H1 (cell line): ENCODE measurements at regions not wholly inside any gene's neighbourhood (a gene's known extent, or its start where the extent isn't known, plus 50 kb on each side); places are given as distances from the start of the nearest gene placed in this dataset.
A peak's percentile ranks its signal among the peaks of the same experiment; 100 is the strongest.

Experiments
- CTCF ChIA-PET: fragments of 300-600 bp; sonication (Branson Sonifier 250); formaldehyde crosslinking; loops from one replicate; lab custom pipeline; 2021; ENCODE audit not compliant: partially characterized antibody; lab: Charles Lee
- POLR2A ChIA-PET: fragments of 300-600 bp; sonication (Branson Sonifier 250); formaldehyde crosslinking; loops from one replicate; lab custom pipeline; 2021; ENCODE audit warnings: inconsistent platforms; ENCODE audit not compliant: partially characterized antibody; lab: Charles Lee
- DNase-seq, 2 experiments: peaks; one replicate each; pipeline versions ENCODE4 v3.0.0 to v3.0.0-alpha.2; 2010 to 2022; ENCODE audit warnings: low spot score in 2 of 2, low read depth in 1 of 2, mixed read lengths in 1 of 2
- FAIRE-seq: peaks from 2 replicates; lab custom pipeline; 2011; peaks lifted over from hg19 to GRCh38; lab: Jason Lieb, UNC
- H2AFZ ChIP-seq: 2 replicates; pipeline ENCODE4 v1.8.1; 2012; ENCODE audit warnings: low read length, inconsistent platforms
- H2AK5ac ChIP-seq: 2 replicates; pipeline ENCODE4 v1.6.1; 2013; ENCODE audit warnings: low read depth, low read length
- H2BK120ac ChIP-seq: replicated peaks from 2 replicates; pipeline ENCODE3; 2013; ENCODE audit warnings: low read depth, low read length, inconsistent platforms
- H2BK12ac ChIP-seq: 2 replicates; pipeline ENCODE4 v1.6.1; 2013; ENCODE audit warnings: low read depth, low read length
- H2BK15ac ChIP-seq: 2 replicates; pipeline ENCODE4 v1.6.1; 2013; ENCODE audit warnings: low read length
- H2BK20ac ChIP-seq: 2 replicates; pipeline ENCODE4 v1.6.1; 2013; ENCODE audit warnings: low read length
- H2BK5ac ChIP-seq: 2 replicates; pipeline ENCODE4 v1.6.1; 2013; ENCODE audit warnings: low read depth, low read length
- H3K14ac ChIP-seq: 2 replicates; pipeline ENCODE4 v1.6.1; 2013; ENCODE audit warnings: inconsistent platforms; ENCODE audit not compliant: insufficient read length
- H3K18ac ChIP-seq: 2 replicates; pipeline ENCODE4 v1.6.1; 2013; ENCODE audit warnings: low read length; ENCODE audit errors: extremely low read depth
- H3K23ac ChIP-seq: 2 replicates; pipeline ENCODE4 v1.6.1; 2013; ENCODE audit warnings: inconsistent platforms; ENCODE audit not compliant: insufficient read length
- H3K23me2 ChIP-seq: 2 replicates; pipeline ENCODE4 v1.6.1; 2013; ENCODE audit warnings: low read depth, low read length
- H3K27ac ChIP-seq: 2 replicates; pipeline ENCODE4 v1.6.1; 2011; ENCODE audit warnings: low read depth, low read length, inconsistent platforms
- H3K27me3 ChIP-seq, 4 experiments: replicated peaks in 1 of 4; 1 replicate in 1 of 4; 2 replicates in 3 of 4; pipeline versions ENCODE4 v1.6.1 to v1.8.1; 2011 to 2013; ENCODE audit warnings: low read length in 3 of 4, mild to moderate bottlenecking in 3 of 4, inconsistent platforms in 2 of 4, mixed read lengths in 2 of 4, moderate library complexity in 1 of 4; ENCODE audit not compliant: control insufficient read depth in 3 of 4, insufficient read depth in 3 of 4; ENCODE audit errors: extremely low read depth in 1 of 4
- H3K36me3 ChIP-seq, 4 experiments: 2 replicates each; pipeline versions ENCODE4 v1.6.1 to v1.8.1; 2011 to 2013; ENCODE audit warnings: mild to moderate bottlenecking in 4 of 4, low read length in 3 of 4, moderate library complexity in 2 of 4, control low read depth in 1 of 4, inconsistent platforms in 1 of 4; ENCODE audit not compliant: insufficient read depth in 4 of 4, control insufficient read depth in 2 of 4
- H3K4ac ChIP-seq: replicated peaks from 2 replicates; pipeline ENCODE3; 2013; ENCODE audit warnings: low read length, low read depth, mixed read lengths, inconsistent platforms; ENCODE audit not compliant: insufficient read length
- H3K4me1 ChIP-seq, 4 experiments: replicated peaks in 1 of 4; 1 replicate in 1 of 4; 2 replicates in 3 of 4; pipeline versions ENCODE4 v1.6.1 to v1.8.1; 2011 to 2013; ENCODE audit warnings: low read length in 3 of 4, inconsistent platforms in 2 of 4, mixed read lengths in 1 of 4; ENCODE audit not compliant: insufficient read depth in 4 of 4, control insufficient read depth in 3 of 4
- H3K4me2 ChIP-seq, 2 experiments: 2 replicates each; pipeline versions ENCODE4 v1.6.1 to v1.8.1; 2011 to 2013; ENCODE audit warnings: low read depth in 2 of 2, low read length in 2 of 2, control low read depth in 1 of 2, inconsistent platforms in 1 of 2, mild to moderate bottlenecking in 1 of 2; ENCODE audit not compliant: insufficient read depth in 1 of 2
- H3K4me3 ChIP-seq, 4 experiments: fragments of 200-600, 300-600 bp in 1 of 4; sonication (generic), shearing (Covaris generic), sonication (Bioruptor Twin) in 1 of 4; 2 replicates each; pipeline versions ENCODE4 v1.5.1 to v1.8.1; 2011 to 2016; ENCODE audit warnings: low read length in 4 of 4, low read depth in 3 of 4, control low read depth in 2 of 4, inconsistent platforms in 2 of 4, mild to moderate bottlenecking in 2 of 4, mixed read lengths in 1 of 4, moderate library complexity in 1 of 4; ENCODE audit not compliant: insufficient read depth in 2 of 4; ENCODE audit errors: extremely low read depth in 1 of 4
- H3K56ac ChIP-seq: replicated peaks from 2 replicates; pipeline ENCODE3; 2013; ENCODE audit warnings: low read depth, mild to moderate bottlenecking, mixed read lengths, low read length, inconsistent platforms; ENCODE audit not compliant: insufficient read length
- H3K79me1 ChIP-seq: 2 replicates; pipeline ENCODE4 v1.6.1; 2013; ENCODE audit warnings: low read depth, low read length, control low read depth
- H3K79me2 ChIP-seq, 2 experiments: 2 replicates each; pipeline versions ENCODE4 v1.6.1 to v1.8.1; 2012 to 2013; ENCODE audit warnings: low read length in 2 of 2, mild to moderate bottlenecking in 2 of 2, inconsistent platforms in 1 of 2; ENCODE audit not compliant: insufficient read depth in 2 of 2, control insufficient read depth in 1 of 2
- H3K9ac ChIP-seq, 4 experiments: replicated peaks in 1 of 4; 1 replicate in 1 of 4; 2 replicates in 3 of 4; pipeline versions ENCODE4 v1.6.1 to v1.8.1; 2011 to 2013; ENCODE audit warnings: low read depth in 3 of 4, low read length in 3 of 4, control low read depth in 2 of 4, mild to moderate bottlenecking in 2 of 4, moderate library complexity in 2 of 4, inconsistent platforms in 1 of 4; ENCODE audit errors: extremely low read depth in 1 of 4
- H3K9me3 ChIP-seq, 2 experiments: 2 replicates each; pipeline versions ENCODE4 v1.6.1 to v1.8.1; 2012 to 2013; ENCODE audit warnings: mild to moderate bottlenecking in 2 of 2, moderate library complexity in 2 of 2, control low read depth in 1 of 2, inconsistent platforms in 1 of 2, low read depth in 1 of 2, low read length in 1 of 2, mixed read lengths in 1 of 2; ENCODE audit not compliant: insufficient read depth in 2 of 2
- H4K20me1 ChIP-seq, 2 experiments: replicated peaks in 1 of 2; 2 replicates each; pipeline versions ENCODE3 to v1.8.1; 2011 to 2013; ENCODE audit warnings: inconsistent platforms in 2 of 2, low read length in 2 of 2, mild to moderate bottlenecking in 1 of 2; ENCODE audit not compliant: insufficient read depth in 2 of 2, control insufficient read depth in 1 of 2
- H4K5ac ChIP-seq: 2 replicates; pipeline ENCODE4 v1.6.1; 2013; ENCODE audit warnings: low read length, low read depth, mixed read lengths, inconsistent platforms; ENCODE audit not compliant: insufficient read length
- H4K8ac ChIP-seq: 2 replicates; pipeline ENCODE4 v1.8.0; 2013; ENCODE audit warnings: mild to moderate bottlenecking, moderate library complexity, low read length, inconsistent platforms; ENCODE audit not compliant: insufficient read depth; ENCODE audit errors: extremely low read depth
- H4K91ac ChIP-seq: replicated peaks from 2 replicates; pipeline ENCODE3; 2013; ENCODE audit warnings: low read length, mixed read lengths, inconsistent platforms; ENCODE audit not compliant: insufficient read length
- ATF3 ChIP-seq: IDR thresholded peaks from 2 replicates; pipeline ENCODE4 v1.6.1; 2011; ENCODE audit warnings: low read depth, mild to moderate bottlenecking, low read length; ENCODE audit not compliant: insufficient read depth
- BRCA1 ChIP-seq: IDR thresholded peaks from 2 replicates; pipeline ENCODE4 v1.6.1; 2012; ENCODE audit warnings: low read depth, low read length, improper control_type of control experiment
- CEBPB ChIP-seq: IDR thresholded peaks from 2 replicates; pipeline ENCODE4 v1.6.1; 2012; ENCODE audit warnings: low read depth, low read length
- CHD1 ChIP-seq: IDR thresholded peaks from 2 replicates; pipeline ENCODE4 v1.6.1; 2012; ENCODE audit warnings: low read depth, low read length, improper control_type of control experiment
- CTCF ChIP-seq, 3 experiments: IDR thresholded peaks; 1 replicate in 2 of 3; 2 replicates in 1 of 3; pipeline versions ENCODE4 v1.5.1 to v1.6.1; 2011; ENCODE audit warnings: low read length in 3 of 3, mild to moderate bottlenecking in 3 of 3, inconsistent platforms in 2 of 3, low read depth in 1 of 3, moderate library complexity in 1 of 3; ENCODE audit not compliant: insufficient read depth in 1 of 3; ENCODE audit errors: control extremely low read depth in 1 of 3
- GTF2F1 ChIP-seq: IDR thresholded peaks from 2 replicates; pipeline ENCODE4 v1.6.1; 2012; ENCODE audit warnings: low read depth, low read length, improper control_type of control experiment, borderline replicate concordance
- MAFK ChIP-seq: IDR thresholded peaks from 2 replicates; pipeline ENCODE4 v1.6.1; 2012; ENCODE audit warnings: low read depth, mild to moderate bottlenecking, improper control_type of control experiment, low read length
- POLR2AphosphoS5 ChIP-seq: IDR thresholded peaks from 2 replicates; pipeline ENCODE4 v1.6.1; 2011; ENCODE audit warnings: low read depth, low read length
- RBBP5 ChIP-seq: IDR thresholded peaks from 2 replicates; pipeline ENCODE4 v1.7.1; 2012; ENCODE audit warnings: low read depth, mild to moderate bottlenecking, inconsistent platforms, low read length, moderate library complexity, borderline replicate concordance
- RNF2 ChIP-seq: fragments of 200-900, 300-1000 bp; sonication (generic); IDR thresholded peaks from 2 replicates; pipeline ENCODE4 v1.7.1; 2016; ENCODE audit warnings: borderline replicate concordance, low read depth, mild to moderate bottlenecking, antibody characterized with exemption, low read length; ENCODE audit not compliant: poor library complexity, severe bottlenecking; ENCODE audit errors: missing control alignments
- RXRA ChIP-seq: IDR thresholded peaks from 2 replicates; pipeline ENCODE4 v1.6.1; 2011; ENCODE audit warnings: low read depth, mild to moderate bottlenecking, low read length, moderate library complexity; ENCODE audit not compliant: insufficient read depth
- WGBS, 2 experiments: shearing (Covaris generic) in 1 of 2; methylation state at CpG; one replicate each; pipeline versions ENCODE4 v1.1.6 to v1.1.7; 2013 to 2015; ENCODE audit warnings: low lambda C conversion rate in 2 of 2, mixed read lengths in 2 of 2, inconsistent platforms in 1 of 2, low coverage in 1 of 2, missing lambda C conversion rate in 1 of 2; ENCODE audit not compliant: insufficient replicate concordance in 2 of 2, insufficient coverage in 1 of 2, insufficient read length in 1 of 2; ENCODE audit errors: extremely low coverage in 1 of 2, missing lambda C conversion rate in 1 of 2; 5-methylcytosine and 5-hydroxymethylcytosine counted together

- Histone ChIP-seq H4K20me1 (no peaks in the 10 kb centered on the region), H3K4me3 (no peak overlapping the region), H2BK20ac (0 out of 2 replicates have a peak overlapping the region, but pooled peaks have one; percentile 15), H3K4me1 (peaks cover 8 to 23% (median 15%) of the 10 kb centered on the region in 4 experiments), H2BK120ac (no peak overlapping the region), H4K91ac (no peak overlapping the region), H3K36me3 (no peaks in the 10 kb centered on the region), H3K23ac (no peak overlapping the region), H3K79me2 (no peaks in the 10 kb centered on the region), H2BK12ac (no peak overlapping the region), H3K14ac (no peak overlapping the region), H3K27ac (no peak overlapping the region), H3K18ac (no peak overlapping the region), H4K5ac (no peak overlapping the region), H3K9ac (no peak overlapping the region), H2BK15ac (no peak overlapping the region), H3K79me1 (no peaks in the 10 kb centered on the region), H3K4ac (no peak overlapping the region), H2AK5ac (no peak overlapping the region), H3K4me2 (no peak overlapping the region), H3K23me2 (peaks cover 3% of the 10 kb centered on the region; the same call in 1 of the 2 replicates), H2BK5ac (no peak overlapping the region), H2AFZ (no peak overlapping the region), H4K8ac (no peak overlapping the region), H3K27me3 (no peaks in the 10 kb centered on the region; a peak in 1 of 7 replicates), H3K9me3 (no peaks in the 10 kb centered on the region), H3K56ac (no peak overlapping the region)
- no peak for DNase-seq
- CTCF ChIA-PET, result interaction anchor here (0.9 to 1.3 kb wide), 2 partner anchors 13 to 52 kb away, joined by 3 to 4 read pairs; no protein-coding TSS in a partner anchor
- POLR2A ChIA-PET, result interaction anchor here (1.4 kb wide), 1 partner anchor 57 kb away, joined by 4 read pairs; no protein-coding TSS in a partner anchor
- FAIRE-seq, result no peak
- WGBS, 2 experiments, result 88% methylated on average over 4 of the region's 4 CpGs; no CpG with 5 or more reads in 1 of the 2 experiments
- TF ChIP-seq CTCF (IDR thresholded peaks at IDR 0.05; ENCODE audit: control extremely low read depth in 1 of 3, insufficient read depth in 1 of 3, low read depth in 1 of 3, low read length in 3 of 3) (no peak), BRCA1 (no peak), CEBPB (no peak), MAFK (no peak), GTF2F1 (no peak), RXRA (no peak), ATF3 (no peak), CHD1 (no peak), RNF2 (no peak), POLR2AphosphoS5 (no peak), RBBP5 (no peak)
Measured at GRCh38 chr2:174022431-174022830, 57.3 kb upstream of the SP3 start.
